Fibroblast of pulmonary artery (primary cell): ENCODE measurements at regions not wholly inside any gene's neighbourhood (a gene's known extent, or its start where the extent isn't known, plus 50 kb on each side); places are given as distances from the start of the nearest gene placed in this dataset.

Experiments used
- DNase-seq: peaks from one replicate; pipeline ENCODE4 v3.0.0-alpha.2; 2010; ENCODE audit warnings: low read depth
- H3K4me3 ChIP-seq: replicated peaks from 2 replicates; pipeline ENCODE4 v1.5.1; 2011; ENCODE audit warnings: low read depth, mild to moderate bottlenecking, control low read depth, low read length, moderate library complexity
- CTCF ChIP-seq: IDR thresholded peaks from 2 replicates; pipeline ENCODE4 v1.5.1; 2011; ENCODE audit warnings: mild to moderate bottlenecking, control low read depth, low read length, inconsistent platforms; ENCODE audit errors: missing control alignments

GRCh38 chr16:73265935-73266334, 218.0 kb upstream of the ZFHX3 start:
- no peak for DNase-seq

DNA sequence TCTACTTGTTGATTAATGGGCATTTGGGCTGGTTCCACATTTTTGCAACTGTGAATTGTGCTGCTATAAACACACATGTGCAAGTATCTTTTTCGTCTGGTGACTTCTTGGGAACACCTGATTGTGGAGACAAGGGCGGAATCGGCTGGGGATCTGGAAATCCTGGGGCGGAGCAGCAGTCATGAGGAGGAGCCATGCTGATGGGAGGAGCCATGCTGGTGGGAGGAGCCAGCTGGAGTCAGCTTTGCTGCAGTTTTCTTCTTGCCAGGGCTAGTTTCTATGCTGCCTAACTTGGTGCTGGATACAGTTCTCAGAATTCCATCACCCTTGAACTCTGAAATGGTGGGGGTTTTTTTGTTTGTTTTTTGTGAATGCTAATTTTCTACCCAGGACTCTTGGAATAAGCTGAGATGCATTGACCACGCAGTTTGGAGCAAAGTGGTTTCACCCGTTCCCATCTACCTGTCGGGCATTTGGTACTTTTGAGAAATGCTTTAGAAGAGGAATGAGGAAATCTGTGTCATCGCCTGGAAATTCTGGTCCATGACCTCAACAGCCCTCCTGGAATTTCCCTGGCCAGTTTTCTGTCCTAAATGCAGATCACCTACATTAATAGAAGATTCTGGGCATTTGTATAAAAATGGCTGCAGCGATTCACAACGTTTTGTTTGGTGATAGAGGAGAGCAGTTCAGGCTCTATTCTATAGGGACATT, 217.4 kb upstream of the ZFHX3 start:
- TF ChIP-seq CTCF, result no peak
- no peak overlapping the region for H3K4me3 ChIP-seq
- DNase-seq, result no peak

More at GRCh38 chr16:73265935-73266334, 218.0 kb upstream of the ZFHX3 start:
- TF ChIP-seq CTCF, result no peak
- H3K4me3 ChIP-seq, result no peak overlapping the region

DNA sequence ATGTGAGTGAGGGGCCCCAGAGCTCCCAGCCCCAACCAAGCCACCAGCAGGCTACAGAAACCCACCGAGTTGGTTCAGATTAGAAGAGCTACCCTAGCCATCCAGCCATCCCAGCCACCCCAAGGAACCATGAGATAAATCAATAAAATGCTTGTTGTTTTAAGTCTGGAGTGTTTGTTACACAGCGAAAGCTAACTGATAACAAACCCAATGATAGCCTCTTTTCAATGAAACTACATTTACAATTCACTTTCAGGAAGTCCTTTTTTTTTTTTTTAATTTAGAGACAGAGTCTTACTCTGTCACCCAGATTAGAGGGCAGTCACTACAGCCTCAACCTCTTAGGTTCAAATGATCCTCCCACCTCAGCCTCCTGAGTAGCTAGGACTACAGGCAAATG, 215.0 kb upstream of the ZFHX3 start:
- no peak overlapping the region for H3K4me3 ChIP-seq

GRCh38 chr16:73255031-73255430, 207.1 kb upstream of the ZFHX3 start:
- no peak for DNase-seq
- no peak overlapping the region for H3K4me3 ChIP-seq
- no peak for TF ChIP-seq CTCF

More for the DNA sequence above, 215.0 kb upstream of the ZFHX3 start:
- no peak for TF ChIP-seq CTCF
- no peak for DNase-seq

DNA sequence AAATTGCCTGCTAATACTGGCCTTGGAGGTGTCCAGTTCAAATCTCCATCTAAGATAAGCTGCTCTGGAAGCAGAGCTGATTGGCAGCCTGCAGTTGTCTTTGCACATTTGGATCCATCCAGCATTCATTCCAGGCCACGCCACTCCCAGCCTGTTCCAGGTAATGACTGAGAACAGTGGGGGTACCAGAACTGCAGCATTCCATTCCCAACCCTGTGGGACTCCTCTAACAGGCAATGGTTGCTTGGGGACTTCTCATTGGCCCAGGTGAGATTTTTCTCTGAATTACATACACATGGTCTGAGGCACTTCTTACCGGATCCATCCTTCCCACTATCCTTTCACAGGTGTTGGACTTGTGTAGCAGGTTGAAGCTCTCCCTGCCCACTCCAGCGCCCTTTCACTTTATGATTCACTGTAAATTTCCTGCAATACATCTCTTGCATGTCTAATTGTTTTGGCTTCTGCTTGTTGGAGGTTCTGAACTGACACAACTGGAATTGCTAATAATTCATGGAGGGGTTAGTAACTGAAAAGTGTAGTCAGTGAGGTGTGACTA, 206.1 kb upstream of the ZFHX3 start:
- TF ChIP-seq CTCF, result no peak
- DNase-seq, result no peak
- no peak overlapping the region for H3K4me3 ChIP-seq

GRCh38 chr16:73252446-73252845, 204.5 kb upstream of the ZFHX3 start:
- H3K4me3 ChIP-seq, result no peak overlapping the region
- no peak for DNase-seq
- TF ChIP-seq CTCF, result no peak

DNA sequence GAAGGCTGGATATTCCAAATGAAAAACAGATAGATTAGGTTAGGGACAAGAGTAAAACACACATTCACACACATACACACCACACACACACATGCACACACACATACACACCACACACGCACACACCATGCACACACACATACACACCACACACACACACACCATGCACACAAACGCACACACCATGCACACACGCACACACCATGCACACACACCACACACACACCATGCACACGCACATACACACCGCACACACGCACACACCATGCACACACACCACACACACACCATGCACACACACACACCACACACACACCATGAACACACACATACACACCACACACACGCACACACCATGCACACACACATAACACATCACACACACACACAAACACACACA, 203.7 kb upstream of the ZFHX3 start:
- TF ChIP-seq CTCF, result no peak
- DNase-seq, result no peak
- H3K4me3 ChIP-seq, result no peak overlapping the region
